Pulmonary artery endothelial cell (primary cell): ENCODE measurements at regions not wholly inside any gene's neighbourhood (a gene's known extent, or its start where the extent isn't known, plus 50 kb on each side); places are given as distances from the start of the nearest gene placed in this dataset.
"Not testable (repeated sequence)": the region's sequence is repeated elsewhere in the genome, so short reads cannot be mapped to it uniquely, and the experiment has no call there.

ENCODE experiments used
- DNase-seq: peaks from one replicate; pipeline ENCODE4 v3.0.0-alpha.2; 2011; ENCODE audit warnings: low read depth, low spot score

- DNase-seq: no peak
Measured at GRCh38 chr18:30632071-30632698, 410.4 kb downstream of the DSC3 start.

- no peak for DNase-seq
Measured at GRCh38 chr18:30625961-30626360, 416.6 kb downstream of the DSC3 start.

GRCh38 chr18:30623401-30624065 is 419.0 kb downstream of the DSC3 start:
- no peak for DNase-seq

GRCh38 chr18:30622635-30623034 is 419.9 kb downstream of the DSC3 start:
- DNase-seq: no peak

- DNase-seq: no peak
Measured at GRCh38 chr18:30622104-30622503, 420.4 kb downstream of the DSC3 start.

- no peak for DNase-seq
Measured at GRCh38 chr18:30618567-30618966, 424.0 kb downstream of the DSC3 start.

- no peak for DNase-seq
Measured at GRCh38 chr18:30616414-30616813, 426.1 kb downstream of the DSC3 start.

- DNase-seq: no peak
Measured at GRCh38 chr18:30613467-30613801, 429.1 kb downstream of the DSC3 start.

- no peak for DNase-seq
Measured at GRCh38 chr18:30601541-30601940, 441.0 kb downstream of the DSC3 start.

- no peak for DNase-seq
Measured at GRCh38 chr18:30597202-30597601, 445.3 kb downstream of the DSC3 start.

- no peak for DNase-seq
Measured at GRCh38 chr18:30596635-30597034, 445.9 kb downstream of the DSC3 start.

- DNase-seq: no peak
Measured at GRCh38 chr18:30595942-30596341, 446.6 kb downstream of the DSC3 start.

- DNase-seq: not testable (repeated sequence)
Measured at GRCh38 chr18:30594911-30595310, 447.6 kb downstream of the DSC3 start.

- no peak for DNase-seq
Measured at GRCh38 chr18:30591462-30591861, 451.1 kb downstream of the DSC3 start.

- no peak for DNase-seq
Measured at GRCh38 chr18:30588673-30589164, 453.8 kb downstream of the DSC3 start.

GRCh38 chr18:30583768-30584167 is 458.8 kb downstream of the DSC3 start:
- DNase-seq: no peak

GRCh38 chr18:30582078-30582477 is 460.5 kb downstream of the DSC3 start:
- no peak for DNase-seq

GRCh38 chr18:30578707-30579106 is 463.8 kb downstream of the DSC3 start:
- DNase-seq: no peak

GRCh38 chr18:30572214-30572613 is 470.3 kb downstream of the DSC3 start:
- DNase-seq: no peak

- no peak for DNase-seq
Measured at GRCh38 chr18:30568333-30568732, 474.2 kb downstream of the DSC3 start.

GRCh38 chr18:30566877-30567276 is 475.7 kb downstream of the DSC3 start:
- no peak for DNase-seq

- DNase-seq: no peak
Measured at GRCh38 chr18:30562231-30562630, 480.3 kb downstream of the DSC3 start.

- DNase-seq: no peak
Measured at GRCh38 chr18:30556112-30556511, 486.4 kb downstream of the DSC3 start.
